DMS114 treated with DMSO at 0.1 percent for 48 hours (cell line): ENCODE measurements at regions not wholly inside any gene's neighbourhood (a gene's known extent, or its start where the extent isn't known, plus 50 kb on each side); places are given as distances from the start of the nearest gene placed in this dataset.
A peak's percentile ranks its signal among the peaks of the same experiment; 100 is the strongest.

Experiments
- DNase-seq: peaks from one replicate; lab custom pipeline; 2025; ENCODE audit not compliant: unreplicated experiment; lab: John Stamatoyannopoulos, UW

DNA sequence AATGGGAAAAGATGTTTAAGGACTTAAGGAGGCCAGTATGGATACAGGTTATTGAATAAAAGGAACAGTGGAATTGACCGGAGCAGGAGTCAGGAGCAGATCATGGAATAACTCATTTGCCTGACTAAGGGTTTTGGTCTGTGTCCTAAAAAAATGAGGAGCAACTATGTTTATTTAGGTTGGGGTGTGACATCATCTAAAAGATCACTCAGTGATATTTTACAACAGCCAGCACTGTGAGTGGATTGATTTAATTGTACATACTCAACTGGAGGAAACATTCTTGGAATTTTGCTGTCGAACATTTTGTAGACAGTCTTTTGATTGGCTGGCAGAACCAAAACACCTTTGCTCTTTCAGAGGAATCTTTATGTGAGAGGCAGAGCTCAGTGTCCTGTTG lies 348.6 kb upstream of the CDIN1 start:
- peak; percentile 84 for DNase-seq

DNA sequence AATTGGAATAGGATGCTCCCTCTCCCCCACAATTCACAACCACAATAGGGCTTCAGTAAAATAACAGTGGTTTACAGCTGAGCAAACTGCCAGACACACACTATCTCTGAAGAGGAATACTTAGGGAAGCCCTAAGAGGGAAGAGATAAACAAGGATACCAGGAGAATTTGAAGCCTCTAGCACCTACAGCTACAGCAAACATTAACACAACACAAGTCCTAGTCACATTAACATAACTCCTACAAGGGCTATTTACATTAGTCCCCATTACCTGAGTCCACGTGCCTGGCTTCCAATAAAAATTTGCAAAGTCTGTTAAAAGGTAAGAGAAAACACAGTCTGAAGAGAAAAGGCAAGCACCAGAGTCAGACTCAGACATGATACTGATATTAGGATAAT lies 346.9 kb upstream of the CDIN1 start:
- DNase-seq: no peak

DNA sequence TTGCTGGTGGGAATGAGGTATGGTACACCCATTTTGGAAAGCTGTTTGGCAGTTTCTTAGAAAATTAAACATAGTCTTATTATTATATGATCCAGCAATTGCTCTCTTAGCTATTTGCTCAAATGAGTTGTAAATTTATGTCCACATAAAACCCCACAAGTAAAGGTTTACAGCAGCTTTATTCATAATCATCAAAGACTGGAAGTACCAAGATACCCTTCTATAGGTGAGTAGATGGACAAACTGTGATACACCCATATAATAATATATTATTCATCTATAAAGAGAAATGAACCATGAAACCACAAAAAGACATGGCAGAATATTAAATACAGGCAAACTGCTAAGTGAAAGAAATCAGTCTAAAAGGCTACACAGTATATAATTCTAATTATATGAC lies 344.7 kb upstream of the CDIN1 start:
- DNase-seq: no peak

GRCh38 chr15:36235173-36235572 lies 344.3 kb upstream of the CDIN1 start:
- DNase-seq: no peak

DNA sequence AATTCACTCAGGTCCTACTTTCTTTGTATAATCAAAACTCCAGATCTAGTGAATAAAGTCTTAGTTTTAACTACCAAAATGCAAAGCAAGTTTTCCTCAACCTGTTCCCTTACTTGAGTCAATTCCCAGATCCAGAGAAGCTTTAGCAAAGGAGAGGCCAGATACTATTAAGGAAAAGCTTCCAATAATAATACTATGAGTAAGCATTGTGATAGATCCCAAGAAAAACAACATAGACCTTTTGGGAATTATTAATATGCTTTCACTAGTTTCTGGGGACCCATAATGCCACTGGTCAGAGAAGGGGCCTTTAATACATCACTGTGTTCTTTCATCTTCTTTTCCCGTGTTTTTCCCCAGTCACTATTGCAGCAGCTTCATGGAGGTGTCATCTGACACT lies 339.9 kb upstream of the CDIN1 start:
- DNase-seq: no peak

DNA sequence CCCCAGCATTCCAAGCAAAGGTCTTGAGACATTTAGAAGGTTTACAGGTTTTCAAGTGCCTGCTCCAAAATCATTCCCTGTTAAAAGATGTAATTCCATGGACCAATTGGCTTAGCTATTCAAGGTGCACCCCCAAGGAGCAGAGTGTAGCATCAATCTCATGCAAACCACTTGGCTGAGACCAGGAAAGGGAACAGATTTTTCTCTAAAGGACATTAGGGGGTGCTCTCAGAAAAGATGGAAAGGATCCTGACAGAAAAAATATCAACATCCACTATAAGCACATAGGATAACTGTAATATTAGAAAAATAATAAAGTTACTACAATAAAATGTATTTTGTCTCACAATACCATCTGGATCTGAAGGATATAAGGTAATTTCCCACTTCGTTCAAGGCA lies 328.0 kb upstream of the CDIN1 start:
- DNase-seq: no peak

- no peak for DNase-seq
These were observed 327.2 kb upstream of the CDIN1 start for GRCh38 chr15:36252146-36252711.

GRCh38 chr15:36254426-36254825 lies 325.0 kb upstream of the CDIN1 start:
- peak; percentile 69 for DNase-seq

GRCh38 chr15:36256404-36256807 lies 323.0 kb upstream of the CDIN1 start:
- no peak for DNase-seq

- DNase-seq: no peak
These were observed 315.8 kb upstream of the CDIN1 start for GRCh38 chr15:36263666-36264065.

- DNase-seq: no peak
These were observed 314.0 kb upstream of the CDIN1 start for GRCh38 chr15:36265422-36265821.

GRCh38 chr15:36271048-36271447 lies 308.4 kb upstream of the CDIN1 start:
- DNase-seq: no peak

- DNase-seq: no peak
These were observed 303.8 kb upstream of the CDIN1 start for GRCh38 chr15:36275656-36276055.

DNA sequence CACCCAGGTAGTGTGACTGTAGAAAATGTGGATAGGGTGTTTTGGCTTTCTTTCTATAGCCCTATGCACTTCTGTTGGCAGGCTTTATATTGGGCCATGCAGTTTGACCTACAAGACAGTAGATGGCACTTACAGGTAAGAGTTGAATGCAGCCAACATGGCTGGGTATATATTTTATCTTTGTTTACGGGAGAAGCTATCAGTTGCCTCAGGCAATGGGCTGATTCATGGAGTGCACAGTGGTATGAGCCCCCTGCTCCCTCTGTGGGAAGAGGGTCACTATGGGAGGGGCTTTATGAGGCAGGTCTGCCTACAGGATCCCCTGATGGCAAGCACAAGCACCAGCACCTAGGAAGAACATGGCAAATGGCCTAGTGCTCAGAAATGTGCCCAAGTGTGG lies 301.2 kb upstream of the CDIN1 start:
- DNase-seq: no peak

- DNase-seq: no peak
These were observed 296.6 kb upstream of the CDIN1 start for GRCh38 chr15:36282821-36283220.

DNA sequence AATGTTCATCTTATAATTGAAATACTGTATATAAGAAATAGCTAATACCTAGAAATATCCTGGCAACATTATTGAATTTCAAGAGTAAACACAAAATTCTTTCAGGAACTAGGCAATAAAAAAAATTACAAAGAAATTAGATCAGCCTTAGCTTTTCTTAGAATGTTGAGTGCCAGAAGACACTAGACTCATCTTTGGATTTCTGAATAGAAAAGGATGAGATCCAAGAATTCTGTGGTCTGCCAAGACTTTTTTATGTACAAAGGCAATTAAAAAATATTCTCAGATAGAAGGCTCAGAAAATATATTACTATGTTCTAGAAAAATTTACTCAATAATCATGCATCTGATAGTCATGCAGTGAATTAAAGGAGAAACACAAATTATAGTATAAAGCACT lies 294.5 kb upstream of the CDIN1 start:
- no peak for DNase-seq

GRCh38 chr15:36291501-36291900 lies 287.9 kb upstream of the CDIN1 start:
- DNase-seq: no peak

GRCh38 chr15:36294359-36294758 lies 285.1 kb upstream of the CDIN1 start:
- DNase-seq: peak; percentile 74

DNA sequence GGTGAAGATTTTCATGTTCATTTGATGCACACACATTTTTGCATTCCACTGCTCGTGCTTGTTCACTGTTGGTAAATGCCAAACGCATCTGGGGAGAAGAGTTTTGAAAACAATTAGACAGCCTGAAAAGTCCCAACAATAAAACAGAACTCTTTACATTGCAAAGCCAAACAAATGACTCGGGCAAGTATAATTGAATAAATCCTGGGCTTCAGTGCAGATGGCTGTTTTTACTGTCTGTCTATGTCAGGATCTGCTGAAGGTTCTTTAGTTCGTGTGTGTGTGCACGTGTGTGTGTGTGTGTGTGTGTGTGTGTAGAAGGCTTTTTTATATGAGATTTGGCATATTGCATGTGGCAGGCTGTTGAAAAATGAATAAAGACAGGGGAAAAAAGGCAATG lies 277.5 kb upstream of the CDIN1 start:
- DNase-seq: peak; percentile 68

GRCh38 chr15:36313021-36313420 lies 266.4 kb upstream of the CDIN1 start:
- DNase-seq: no peak

DNA sequence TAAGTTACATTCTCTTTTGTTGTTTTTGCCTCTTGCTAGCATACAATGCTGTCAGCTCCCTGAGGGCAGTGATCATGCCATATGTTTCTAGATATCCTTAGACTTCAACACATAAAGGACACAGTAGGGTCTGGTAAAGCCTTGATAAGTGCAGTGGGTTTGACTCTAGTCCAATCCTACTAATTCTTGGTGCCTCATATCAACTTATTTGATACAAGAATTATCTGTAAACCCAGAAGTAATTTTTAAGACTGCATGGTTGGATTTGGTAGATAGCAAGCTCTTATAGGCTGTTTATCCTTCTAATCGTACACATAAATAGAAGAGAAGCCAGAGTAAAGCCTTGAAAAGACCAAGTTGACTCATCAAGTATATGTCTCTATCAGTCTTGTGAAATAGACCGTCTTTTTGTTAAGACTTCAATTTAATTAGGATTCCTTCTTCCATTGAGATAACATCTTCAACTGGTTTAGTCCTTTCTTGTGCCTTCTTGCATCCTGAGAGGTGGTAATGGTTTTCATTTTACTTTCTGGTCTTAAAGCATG lies 265.6 kb upstream of the CDIN1 start:
- no peak for DNase-seq

DNA sequence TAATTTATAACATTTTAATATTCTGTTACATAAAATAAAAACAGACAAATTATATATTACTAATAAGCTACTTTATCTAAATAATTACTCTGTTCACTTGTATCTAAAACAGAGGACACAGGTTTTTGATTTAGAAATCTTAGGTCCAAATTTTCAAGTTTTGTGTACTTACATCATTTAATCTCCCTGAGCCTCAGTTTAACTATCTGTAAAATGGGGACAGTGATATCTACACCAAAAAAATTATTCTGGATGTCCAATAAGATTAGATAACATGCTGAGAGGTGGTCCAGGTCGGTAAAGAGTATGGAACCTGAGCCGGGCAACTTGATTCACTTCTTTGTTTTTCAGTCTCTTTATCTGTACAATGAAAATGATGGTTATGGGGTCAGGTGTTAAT lies 263.8 kb upstream of the CDIN1 start:
- DNase-seq: no peak

GRCh38 chr15:36323615-36324014 lies 255.8 kb upstream of the CDIN1 start:
- DNase-seq: no peak
